Prostate gland (tissue), 2 donors: ENCODE measurements at regions not wholly inside any gene's neighbourhood (a gene's known extent, or its start where the extent isn't known, plus 50 kb on each side); places are given as distances from the start of the nearest gene placed in this dataset.

ENCODE experiments used
- CTCF ChIP-seq, 4 experiments: fragments of 200-600 bp in 2 of 4; fragments of 450-650 bp in 2 of 4; sonication (generic) in 2 of 4; IDR thresholded peaks; 1 replicate in 3 of 4; 2 replicates in 1 of 4; pipeline ENCODE4 v1.5.1; 2016 to 2019; ENCODE audit warnings: antibody characterized with exemption in 4 of 4, mild to moderate bottlenecking in 2 of 4, moderate library complexity in 2 of 4
- POLR2A ChIP-seq: fragments of 450-650 bp; IDR thresholded peaks from one replicate; pipeline ENCODE4 v1.6.1; 2016; ENCODE audit warnings: antibody characterized with exemption, mild to moderate bottlenecking
- POLR2AphosphoS5 ChIP-seq: sonication (generic); formaldehyde crosslinking; IDR thresholded peaks from one replicate; pipeline ENCODE4 v1.6.1; 2017; ENCODE audit warnings: antibody characterized with exemption

GRCh38 chr22:34255042-34255441 is 334.8 kb upstream of the LARGE1 start:
- TF ChIP-seq CTCF (IDR thresholded peaks at IDR 0.05) = no peak
- no peak for TF ChIP-seq POLR2AphosphoS5
- no peak for TF ChIP-seq POLR2A
